Stimulated activated CD4-positive, alpha-beta T cell treated with anti-CD3 and anti-CD28 coated beads, Interleukin-2, amount 100 ng/mL, for 48 hours (primary cell): ENCODE measurements at regions not wholly inside any gene's neighbourhood (a gene's known extent, or its start where the extent isn't known, plus 50 kb on each side); places are given as distances from the start of the nearest gene placed in this dataset.

Experiments
- DNase-seq, 2 donors: peaks; one replicate each; pipeline ENCODE4 v3.0.0-alpha.2; 2020

DNA sequence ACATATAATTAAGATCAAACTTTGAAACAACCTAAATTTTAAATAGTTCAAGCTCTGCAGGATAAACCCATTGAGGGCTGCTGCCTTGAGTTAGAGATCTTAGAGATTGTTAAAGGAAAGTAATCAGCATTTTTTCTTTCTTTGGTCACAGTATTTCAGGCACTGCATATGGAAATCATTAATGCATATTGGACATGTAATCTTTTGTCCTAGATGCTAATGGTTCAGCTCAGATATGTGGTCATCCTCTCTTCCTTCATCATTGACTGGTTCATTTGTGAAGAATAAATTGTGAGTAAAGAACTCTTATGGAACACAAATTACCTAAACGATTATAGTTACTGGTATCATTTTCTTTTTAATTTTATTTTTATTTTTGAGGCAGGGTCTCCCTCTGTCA, 82.0 kb upstream of the PRLR start:
- DNase-seq = no peak

DNA sequence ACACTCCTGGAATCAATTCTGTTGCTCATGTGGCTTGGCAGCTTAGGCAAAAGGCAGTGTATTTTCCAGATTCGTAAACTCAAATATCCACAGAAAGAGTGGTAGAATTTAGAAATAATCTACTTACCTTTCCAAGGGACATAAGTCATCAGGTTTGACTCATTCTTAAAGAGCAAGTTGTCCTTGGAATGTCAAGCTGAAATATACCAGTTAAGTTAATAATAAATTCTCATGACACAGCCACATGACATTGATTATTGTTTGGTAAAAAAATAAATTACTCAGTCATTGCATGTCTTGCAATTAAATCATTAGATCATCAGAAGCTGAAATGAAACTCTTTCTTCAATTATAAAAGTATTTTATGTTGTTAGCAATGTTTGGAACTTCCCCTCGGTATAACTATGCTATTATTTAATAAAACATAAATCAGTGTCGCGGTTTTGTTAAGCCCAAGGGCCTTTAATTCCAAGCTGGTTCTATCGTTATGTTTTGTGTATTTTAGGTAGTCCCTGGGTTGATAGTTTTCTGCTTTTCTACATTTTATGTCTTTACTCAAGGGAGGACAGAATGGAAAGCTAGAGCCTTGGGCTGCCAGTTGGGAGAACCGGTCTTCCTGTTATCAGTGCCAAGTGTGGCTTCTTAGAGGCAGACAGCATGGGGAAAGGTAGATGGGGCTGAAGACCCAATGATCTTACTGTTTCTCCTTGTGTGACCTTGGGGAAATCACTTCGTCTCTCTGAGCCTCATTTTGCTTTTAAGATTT, 79.3 kb upstream of the PRLR start:
- no peak for DNase-seq

DNA sequence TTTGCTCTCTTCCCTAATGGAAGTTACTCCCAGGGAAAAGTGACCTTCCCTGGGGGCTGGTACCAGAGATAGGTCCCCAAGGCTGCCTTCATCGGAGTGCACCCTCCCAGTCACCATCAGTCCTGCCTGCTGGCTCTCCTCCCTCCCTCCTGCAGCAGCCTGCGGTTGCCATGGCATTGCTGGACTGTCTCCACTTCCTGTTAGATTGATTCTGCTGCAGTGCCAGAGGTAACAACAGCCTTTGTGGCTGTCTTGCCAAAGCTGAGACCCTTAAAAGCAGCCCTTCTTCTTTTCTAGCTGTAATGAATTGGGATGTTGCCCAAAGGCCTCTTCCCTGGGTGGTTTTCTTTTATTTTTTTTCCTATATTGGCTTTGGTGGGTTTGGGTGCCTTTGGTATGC, 78.1 kb upstream of the PRLR start:
- no peak for DNase-seq

DNA sequence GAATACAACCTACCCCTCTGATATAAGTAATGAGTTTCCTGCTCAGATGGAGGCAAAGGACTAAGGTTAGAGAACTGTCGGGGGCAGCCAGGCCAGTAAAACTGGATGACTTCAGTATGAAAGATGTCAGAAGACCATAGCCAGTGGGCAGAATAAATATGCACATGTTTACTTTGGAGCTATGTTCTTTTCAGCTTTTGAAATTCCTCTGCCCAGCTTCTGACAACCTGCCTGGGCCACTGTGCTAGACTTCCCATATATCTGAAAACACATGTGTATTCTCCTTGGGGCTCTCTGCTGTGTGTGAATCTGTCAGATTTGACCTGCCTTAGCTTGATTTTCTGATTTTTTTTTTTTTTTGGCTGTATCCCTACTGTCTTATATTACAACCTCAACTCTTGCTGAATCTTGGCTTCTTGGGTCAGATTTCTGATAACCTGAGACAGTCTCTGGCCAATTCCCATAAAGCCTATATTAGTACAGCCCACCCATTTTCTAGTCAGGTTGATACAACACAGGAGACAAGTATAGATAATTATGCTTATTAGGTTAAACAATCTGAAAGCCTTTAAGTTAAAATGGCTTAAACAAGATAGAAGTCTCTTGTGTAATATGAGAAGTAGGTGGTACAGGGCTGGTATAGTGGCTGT, 76.6 kb upstream of the PRLR start:
- DNase-seq = no peak

DNA sequence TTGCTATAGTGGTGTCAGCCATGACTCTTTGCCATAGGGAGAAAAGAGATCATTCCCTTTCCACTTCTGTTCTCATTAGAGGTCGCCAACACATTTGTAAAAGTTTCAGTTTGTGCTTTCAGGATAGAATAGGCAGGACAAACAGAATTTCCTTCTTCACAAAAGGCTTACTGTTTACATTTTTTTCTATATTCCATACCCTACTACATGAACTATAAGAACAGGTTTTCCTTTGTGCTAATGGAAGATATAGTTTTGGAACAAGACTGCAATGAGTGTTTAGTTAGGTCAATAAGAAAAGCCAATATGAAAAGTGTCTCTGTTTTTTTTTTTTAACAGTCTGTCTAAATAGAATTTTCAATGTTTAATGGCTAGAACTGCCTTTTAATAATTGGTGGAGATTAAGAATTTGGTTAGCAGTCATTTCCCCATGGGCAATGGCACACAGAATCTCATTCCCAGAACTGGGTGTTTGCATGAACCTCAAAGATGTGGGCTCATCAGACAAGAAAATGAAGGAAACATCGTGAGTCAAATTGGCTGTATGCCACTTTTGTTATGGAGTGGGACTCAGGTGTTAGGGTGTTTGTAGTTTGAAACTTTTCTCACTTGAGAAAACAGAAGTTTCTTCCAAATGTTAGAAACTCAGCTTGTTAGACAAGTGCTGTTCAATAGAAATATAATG, 75.2 kb upstream of the PRLR start:
- DNase-seq = no peak

DNA sequence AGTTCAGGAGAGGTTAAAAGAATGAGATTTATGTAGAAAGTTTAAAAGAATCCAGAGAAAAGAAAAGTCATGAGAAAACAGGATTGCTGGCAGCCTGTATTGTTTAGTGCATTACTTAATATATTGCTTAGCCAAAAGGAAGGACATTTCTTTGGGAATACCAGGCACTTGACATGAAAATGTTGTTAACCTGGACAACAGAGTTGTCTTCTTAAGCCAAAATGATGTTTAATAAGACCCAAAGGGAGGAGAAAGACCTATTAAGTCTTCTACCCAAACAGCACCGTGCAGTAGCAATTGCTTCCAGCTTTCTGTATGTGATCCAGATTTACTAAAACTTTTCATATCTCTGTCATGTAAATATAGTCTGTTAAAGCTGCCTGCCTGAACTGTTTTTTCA, 74.0 kb upstream of the PRLR start:
- DNase-seq = no peak

DNA sequence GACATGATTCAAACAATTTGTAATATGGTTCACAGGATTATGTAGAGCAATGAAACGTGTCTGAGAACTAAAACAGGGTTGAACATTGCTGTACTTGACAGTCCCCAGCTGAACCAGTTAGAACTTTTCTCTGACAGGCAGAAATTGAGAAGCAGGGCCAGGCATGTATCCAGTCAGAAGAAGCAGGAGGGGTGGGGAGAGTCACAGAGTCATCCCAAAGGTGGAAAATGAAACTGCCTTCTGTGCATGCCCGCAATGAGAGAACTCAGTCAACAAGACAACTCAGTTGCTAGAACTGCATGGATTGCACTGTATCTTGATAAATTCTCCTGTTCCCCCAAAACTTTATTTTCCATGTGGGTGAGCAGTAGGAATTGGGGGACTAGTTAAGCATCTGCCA, 72.9 kb upstream of the PRLR start:
- no peak for DNase-seq

DNA sequence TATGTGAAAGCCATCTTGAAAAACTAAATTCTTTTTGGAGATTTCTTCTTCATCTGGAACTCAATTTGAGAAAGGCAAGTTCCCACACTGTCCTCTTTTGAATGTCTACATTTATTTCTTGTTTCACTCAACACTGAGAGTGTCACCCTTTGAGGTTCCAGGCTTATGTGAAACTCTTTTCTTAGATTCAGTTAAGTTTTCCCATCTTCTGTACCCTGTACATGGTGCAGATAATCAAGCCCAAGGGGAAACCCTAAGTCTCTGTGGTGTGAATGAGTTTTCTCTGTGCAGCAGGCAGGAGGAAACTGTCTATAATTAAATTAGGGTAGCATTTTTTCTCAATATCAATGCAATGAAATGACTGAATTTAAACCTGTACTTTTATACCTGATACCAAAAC, 72.3 kb upstream of the PRLR start:
- no peak for DNase-seq

DNA sequence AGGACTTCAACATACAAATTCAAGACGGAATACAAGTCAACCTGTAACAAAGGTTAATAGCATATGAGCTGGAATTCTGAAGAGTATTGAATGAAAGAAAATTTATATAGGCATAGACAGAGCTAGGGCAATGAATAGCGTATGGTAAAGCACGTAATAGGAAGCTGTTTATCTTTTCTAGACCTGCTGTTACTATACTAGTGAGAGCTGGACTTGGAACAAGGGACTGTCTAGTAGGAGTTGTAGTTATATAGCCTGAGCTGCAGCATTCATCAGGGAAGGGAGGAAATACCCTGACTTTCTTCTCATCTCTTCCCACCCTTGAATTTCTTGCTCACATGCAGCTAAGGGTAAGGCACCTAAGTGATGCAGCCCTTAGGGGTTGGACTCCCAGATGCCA, 67.5 kb upstream of the PRLR start:
- DNase-seq = no peak

DNA sequence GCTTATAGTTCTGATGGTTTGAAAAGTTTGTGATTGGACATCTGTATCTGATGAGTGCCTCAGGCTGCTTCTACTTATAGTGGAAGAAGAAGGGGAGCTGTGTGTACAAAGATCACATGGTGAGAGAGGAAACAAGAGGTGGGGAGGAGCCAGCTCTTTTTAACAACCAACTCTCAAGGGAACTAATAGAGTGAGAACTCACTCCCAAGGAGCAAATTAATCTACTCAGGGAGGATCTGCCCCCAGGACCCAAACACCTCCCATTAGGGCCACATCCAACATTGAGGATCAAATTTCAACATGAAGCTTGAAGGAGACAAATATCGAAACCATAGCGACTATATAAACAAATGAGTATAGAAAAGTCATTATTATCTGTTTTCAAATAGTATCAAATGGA, 64.7 kb upstream of the PRLR start:
- DNase-seq = no peak

DNA sequence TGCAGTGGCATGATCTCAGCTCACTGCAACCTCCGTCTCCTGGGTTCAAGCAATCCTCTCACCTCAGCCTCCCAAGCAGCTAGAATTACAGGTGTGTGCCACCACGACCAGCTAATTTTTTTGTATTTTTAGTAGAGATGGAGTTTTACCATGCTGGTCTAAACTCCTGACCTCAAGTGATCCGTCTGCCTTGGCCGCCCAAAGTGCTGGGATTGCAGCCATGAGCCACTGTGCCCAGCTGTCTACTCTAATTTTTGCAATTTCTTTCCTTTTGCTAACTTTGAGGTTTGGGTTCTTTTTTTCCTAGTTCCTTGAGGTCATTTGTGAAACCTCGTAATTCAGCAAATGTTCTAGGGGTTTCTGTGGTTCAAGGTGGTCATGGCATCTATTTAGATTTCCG, 63.7 kb upstream of the PRLR start:
- DNase-seq = no peak

DNA sequence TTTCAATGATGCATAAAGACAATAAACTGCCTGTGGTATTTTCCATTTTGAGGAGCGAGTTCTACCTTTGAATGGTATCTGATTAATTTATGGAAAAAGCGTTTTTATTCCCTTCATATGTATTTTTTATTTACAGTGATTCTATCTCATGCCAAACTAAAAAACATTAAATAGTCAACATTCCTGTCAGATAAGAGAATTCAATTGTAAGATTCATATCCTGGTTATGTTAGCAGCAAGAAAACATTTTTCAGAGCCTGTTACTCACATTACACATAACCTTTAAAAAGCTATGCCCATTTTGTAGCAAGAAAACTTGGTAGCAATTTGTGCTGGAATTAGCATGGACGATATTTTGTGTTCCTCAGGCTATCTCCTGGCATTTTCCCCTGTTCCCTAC, 55.1 kb upstream of the PRLR start:
- DNase-seq = no peak

DNA sequence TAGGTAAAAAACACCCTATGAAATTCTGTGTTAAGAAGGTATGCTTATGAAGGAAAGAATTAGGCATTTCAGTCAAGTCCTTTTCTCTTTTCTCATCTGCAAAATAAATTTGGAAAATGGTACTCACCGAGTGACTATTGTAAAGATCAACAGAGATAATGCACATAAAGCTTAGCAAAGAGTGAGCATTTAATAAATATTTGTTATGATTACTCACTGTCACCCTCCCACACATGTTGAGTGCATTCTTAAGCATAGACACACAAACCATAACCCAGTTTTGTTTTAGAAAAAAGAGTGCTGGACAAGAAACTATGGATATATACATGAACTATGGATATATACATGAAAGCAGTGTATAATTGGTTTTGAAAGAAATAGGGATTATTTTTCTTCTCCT, 54.7 kb upstream of the PRLR start:
- no peak for DNase-seq

DNA sequence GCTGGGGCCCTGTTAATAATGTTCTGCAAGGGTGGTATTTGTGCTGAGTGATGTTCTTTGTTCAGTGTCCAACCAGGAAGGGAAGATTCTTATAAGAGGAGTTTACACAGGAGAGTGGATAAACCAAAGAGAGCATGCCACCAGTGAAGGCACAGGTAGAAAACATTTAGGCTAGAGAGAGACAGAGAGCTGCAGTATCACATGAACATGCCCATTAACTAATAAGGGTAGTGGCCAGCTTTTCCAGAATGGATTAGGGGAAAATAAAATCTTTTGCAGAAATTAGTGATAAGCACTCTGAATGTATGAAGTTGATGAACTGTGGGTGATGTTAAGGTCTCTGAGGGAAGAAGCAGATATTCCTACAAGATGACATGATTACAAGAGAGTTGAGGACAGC, 54.1 kb upstream of the PRLR start:
- DNase-seq = no peak

DNA sequence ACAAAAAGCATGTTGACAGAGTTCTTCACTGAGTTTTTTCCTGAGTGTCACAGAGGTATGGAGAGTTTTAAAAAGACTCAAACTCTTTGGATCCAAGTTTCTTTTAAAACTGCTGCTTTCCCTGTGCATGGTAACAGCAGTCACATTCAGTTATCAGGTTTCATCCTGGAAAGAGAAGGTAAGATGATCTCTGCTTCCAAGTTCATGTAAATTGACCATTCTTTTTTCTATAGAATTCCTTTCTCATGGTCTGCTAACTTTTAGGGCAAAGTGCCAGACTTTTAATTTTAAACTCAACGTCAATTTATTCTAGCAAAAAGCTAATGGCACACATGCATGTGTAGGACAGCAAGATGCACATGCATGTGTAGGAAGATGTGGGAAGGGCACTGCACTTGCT, 52.5 kb upstream of the PRLR start:
- DNase-seq = no peak

DNA sequence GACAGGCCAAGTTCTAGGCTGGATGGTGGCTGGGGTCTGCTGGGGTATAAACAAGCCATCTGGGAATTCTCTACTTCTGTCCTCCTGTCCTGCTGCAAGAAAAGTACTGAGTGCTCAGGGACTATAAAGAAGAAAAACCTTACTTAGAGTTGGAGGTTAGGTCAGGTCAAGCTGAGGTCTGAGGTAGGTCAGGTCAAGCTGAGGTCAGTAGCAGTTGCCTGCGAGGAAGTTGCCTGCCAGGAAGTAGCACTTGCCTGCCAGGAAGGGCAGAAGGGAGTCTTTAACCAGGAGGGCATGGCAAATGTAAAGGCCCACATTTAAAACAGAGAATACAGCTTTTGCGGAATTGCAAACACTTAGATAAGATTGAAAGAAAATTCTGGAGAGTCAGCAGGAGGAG, 51.3 kb upstream of the PRLR start:
- DNase-seq = no peak
